ENCODE measurements at regions not wholly inside any gene's neighbourhood (a gene's known extent, or its start where the extent isn't known, plus 50 kb on each side); places are given as distances from the start of the nearest gene placed in this dataset.

DNA sequence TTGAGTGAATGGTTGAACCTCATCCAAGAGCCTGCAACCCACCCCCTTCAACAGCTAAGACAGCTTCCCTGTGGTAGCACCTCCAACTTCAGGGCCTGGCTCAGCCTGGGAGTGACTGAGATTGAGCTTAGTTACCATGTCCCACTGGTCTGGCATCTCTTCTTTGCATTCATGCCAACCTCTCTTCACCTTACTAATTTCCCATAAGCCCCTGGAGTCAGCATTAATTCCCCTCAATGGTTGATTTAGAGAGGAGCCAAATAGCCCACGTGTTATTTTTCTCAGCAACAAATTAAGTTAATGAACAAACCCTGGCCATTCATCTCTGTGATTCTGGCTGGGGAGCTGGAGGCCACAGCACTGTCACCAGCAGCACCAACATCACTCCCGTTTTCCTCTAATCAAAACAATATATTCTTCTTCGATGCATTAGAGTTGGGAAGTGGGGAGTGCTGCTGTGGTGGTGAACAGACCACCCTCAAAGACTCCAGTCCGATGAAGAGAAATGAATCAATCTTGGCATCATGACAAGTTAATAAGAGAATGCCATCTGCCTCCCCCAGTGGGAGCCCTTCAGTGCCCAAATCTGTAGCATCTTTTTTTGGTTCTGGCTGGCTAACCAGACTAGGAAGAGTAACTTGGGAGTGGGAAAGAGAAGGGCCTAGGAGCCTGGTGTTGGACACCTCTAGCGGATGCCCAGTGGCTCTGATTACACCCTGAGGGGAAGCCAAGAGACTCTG lies 83.2 kb upstream of the ADRA1D start:
- Histone ChIP-seq H3K27ac (no peak overlapping the region), H3K4me3 (no peak overlapping the region), H3K4me1 (no peaks in the 10 kb centered on the region), H3K9me3 (no peaks in the 10 kb centered on the region), H3K27me3 (no peaks in the 10 kb centered on the region), H3K36me3 (replicated peaks in 1 of 2; ENCODE audit: insufficient read depth in 1 of 2, low read depth in 2 of 2) (no peaks in the 10 kb centered on the region)
- ATAC-seq (no peak), DNase-seq (no peak)
- WGBS, 2 donors: 59 to 63% methylated on average over 5 of the region's 5 CpGs
- intact Hi-C loops (cut with DNase I): no loop called here
- no peak for TF ChIP-seq CTCF (IDR thresholded peaks at IDR 0.05)
- TF ChIP-seq POLR2A (IDR thresholded peaks at IDR 0.05): no peak

DNA sequence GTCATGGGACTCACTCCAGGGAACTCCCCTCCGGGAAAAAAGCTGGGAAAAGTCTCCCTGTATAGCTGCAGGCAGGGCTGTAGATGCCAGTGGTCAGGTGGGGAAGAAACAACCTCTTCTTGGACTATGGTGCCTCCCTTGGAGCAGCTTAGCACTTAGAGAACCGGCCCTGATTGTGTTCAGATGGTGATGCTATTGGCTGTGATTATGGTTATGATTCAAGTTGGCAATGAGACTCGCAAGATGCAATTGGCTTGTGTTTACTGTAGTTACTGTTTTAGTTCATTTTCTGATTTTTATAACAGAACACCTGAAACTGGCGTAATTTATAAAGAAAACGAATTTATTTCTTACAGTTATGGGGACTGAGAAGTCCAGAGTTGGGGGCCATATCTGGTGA lies 80.9 kb upstream of the ADRA1D start:
- ATAC-seq (no peak), DNase-seq (no peak)
- Histone ChIP-seq H3K27ac (no peak overlapping the region), H3K4me1 (no peaks in the 10 kb centered on the region), H3K9me3 (no peaks in the 10 kb centered on the region), H3K27me3 (no peaks in the 10 kb centered on the region), H3K36me3 (replicated peaks in 1 of 2; ENCODE audit: insufficient read depth in 1 of 2, low read depth in 2 of 2) (no peaks in the 10 kb centered on the region), H3K4me3 (no peak overlapping the region)
- TF ChIP-seq CTCF (IDR thresholded peaks at IDR 0.05): no peak
- no peak for TF ChIP-seq POLR2A (IDR thresholded peaks at IDR 0.05)
- WGBS, 2 donors: 65 to 66% methylated on average over 4 to 5 of the region's 5 CpGs
- intact Hi-C loops (cut with DNase I): no loop called here

- WGBS, 2 donors: 45 to 80% methylated on average over 1 to 5 of the region's 5 CpGs
- intact Hi-C loops (cut with DNase I): no loop called here
- H3K27me3 ChIP-seq: no peaks in the 10 kb centered on the region
- TF ChIP-seq POLR2A (IDR thresholded peaks at IDR 0.05) (no peak), CTCF (IDR thresholded peaks at IDR 0.05) (no peak)
- no peak overlapping the region for H3K27ac ChIP-seq
- DNase-seq (no peak), ATAC-seq (no peak)
- H3K9me3 ChIP-seq: no peaks in the 10 kb centered on the region
- H3K4me3 ChIP-seq: no peak overlapping the region
- no peaks in the 10 kb centered on the region for H3K36me3 ChIP-seq (replicated peaks in 1 of 2; ENCODE audit: insufficient read depth in 1 of 2, low read depth in 2 of 2)
- no peaks in the 10 kb centered on the region for H3K4me1 ChIP-seq
Observed at GRCh38 chr20:4329232-4329631, 80.1 kb upstream of the ADRA1D start.

GRCh38 chr20:4328541-4328940 lies 79.5 kb upstream of the ADRA1D start:
- H3K4me3 ChIP-seq: no peak overlapping the region
- ATAC-seq (no peak), DNase-seq (no peak)
- WGBS, 2 donors: 75 to 81% methylated on average over 6 of the region's 6 CpGs
- no peaks in the 10 kb centered on the region for H3K4me1 ChIP-seq
- H3K36me3 ChIP-seq (replicated peaks in 1 of 2; ENCODE audit: insufficient read depth in 1 of 2, low read depth in 2 of 2): no peaks in the 10 kb centered on the region
- H3K9me3 ChIP-seq: no peaks in the 10 kb centered on the region
- intact Hi-C loops (cut with DNase I): no loop called here
- no peak for TF ChIP-seq CTCF (IDR thresholded peaks at IDR 0.05)
- no peak for TF ChIP-seq POLR2A (IDR thresholded peaks at IDR 0.05)
- no peaks in the 10 kb centered on the region for H3K27me3 ChIP-seq
- H3K27ac ChIP-seq: no peak overlapping the region

GRCh38 chr20:4327956-4328355 lies 78.9 kb upstream of the ADRA1D start:
- no peak overlapping the region for H3K27ac ChIP-seq
- intact Hi-C loops (cut with DNase I): no loop called here
- H3K36me3 ChIP-seq (replicated peaks in 1 of 2; ENCODE audit: insufficient read depth in 1 of 2, low read depth in 2 of 2): no peaks in the 10 kb centered on the region
- DNase-seq (no peak), ATAC-seq (no peak)
- no peak for TF ChIP-seq POLR2A (IDR thresholded peaks at IDR 0.05)
- no peak for TF ChIP-seq CTCF (IDR thresholded peaks at IDR 0.05)
- WGBS, 2 donors: 53 to 67% methylated on average over 4 of the region's 4 CpGs
- no peaks in the 10 kb centered on the region for H3K9me3 ChIP-seq
- no peaks in the 10 kb centered on the region for H3K27me3 ChIP-seq
- H3K4me1 ChIP-seq: no peaks in the 10 kb centered on the region
- H3K4me3 ChIP-seq: no peak overlapping the region
